Hepatocyte (in vitro differentiated cells): ENCODE measurements at regions not wholly inside any gene's neighbourhood (a gene's known extent, or its start where the extent isn't known, plus 50 kb on each side); places are given as distances from the start of the nearest gene placed in this dataset.

Experiments used
- DNase-seq: peaks from one replicate; pipeline ENCODE4 v3.0.0-alpha.2; 2016; ENCODE audit warnings: low spot score
- H2AFZ ChIP-seq: fragments of 200-600 bp; sonication (generic); 2 replicates; pipeline ENCODE4 v1.6.0; 2016; ENCODE audit warnings: antibody characterized with exemption, mild to moderate bottlenecking
- H3K27ac ChIP-seq: fragments of 200-600 bp; sonication (generic); 2 replicates; pipeline ENCODE4 v1.5.1; 2016; ENCODE audit warnings: mild to moderate bottlenecking
- H3K27me3 ChIP-seq: fragments of 200-600 bp; sonication (generic); 2 replicates; pipeline ENCODE4 v1.6.1; 2016
- H3K36me3 ChIP-seq: fragments of 200-600 bp; sonication (generic); replicated peaks from 2 replicates; pipeline ENCODE4 v1.5.1; 2016; ENCODE audit warnings: low read depth; ENCODE audit not compliant: insufficient read depth
- H3K4me1 ChIP-seq: fragments of 200-600 bp; sonication (generic); 2 replicates; pipeline ENCODE4 v1.5.1; 2016; ENCODE audit warnings: mild to moderate bottlenecking, moderate library complexity; ENCODE audit not compliant: insufficient read depth
- H3K4me2 ChIP-seq: fragments of 200-600 bp; sonication (generic); 2 replicates; pipeline ENCODE4 v1.6.0; 2016
- H3K4me3 ChIP-seq: fragments of 200-600 bp; sonication (generic); 2 replicates; pipeline ENCODE4 v1.5.1; 2016; ENCODE audit warnings: mild to moderate bottlenecking
- H3K79me2 ChIP-seq: fragments of 200-600 bp; sonication (generic); 2 replicates; pipeline ENCODE4 v1.6.0; 2017; ENCODE audit warnings: mild to moderate bottlenecking
- H3K9me2 ChIP-seq: fragments of 200-600 bp; sonication (generic); replicated peaks from 2 replicates; pipeline ENCODE4 v1.6.0; 2017; ENCODE audit warnings: mild to moderate bottlenecking; ENCODE audit not compliant: insufficient read depth
- H3K9me3 ChIP-seq: fragments of 200-600 bp; sonication (generic); 2 replicates; pipeline ENCODE4 v1.5.1; 2016; ENCODE audit warnings: low read depth, mild to moderate bottlenecking
- H4K20me1 ChIP-seq: fragments of 200-600 bp; sonication (generic); 2 replicates; pipeline ENCODE4 v1.6.0; 2016; ENCODE audit warnings: mild to moderate bottlenecking; ENCODE audit not compliant: insufficient read depth, poor library complexity, severe bottlenecking
- EZH2 ChIP-seq: fragments of 200-600 bp; sonication (generic); IDR thresholded peaks from 2 replicates; pipeline ENCODE4 v1.6.1; 2016; ENCODE audit warnings: antibody characterized with exemption, mild to moderate bottlenecking, borderline replicate concordance
- EZH2phosphoT487 ChIP-seq: fragments of 200-600 bp; sonication (generic); IDR thresholded peaks from one replicate; pipeline ENCODE4 v1.6.1; 2018; ENCODE audit warnings: antibody characterized with exemption, mild to moderate bottlenecking, low read depth, moderate library complexity; ENCODE audit not compliant: unreplicated experiment, severe bottlenecking
- WGBS: methylation state at CpG from one replicate; pipeline ENCODE4 v1.1.6; 2016; ENCODE audit warnings: low lambda C conversion rate; ENCODE audit errors: missing lambda C conversion rate; 5-methylcytosine and 5-hydroxymethylcytosine counted together
- TF ChIP-seq, protein P1 (sequence below): fragments of 200-600 bp; sonication (generic); IDR thresholded peaks from 2 replicates; pipeline ENCODE4 v1.5.1; 2016; ENCODE audit warnings: antibody characterized with exemption, mild to moderate bottlenecking; ENCODE audit not compliant: poor library complexity

DNA sequence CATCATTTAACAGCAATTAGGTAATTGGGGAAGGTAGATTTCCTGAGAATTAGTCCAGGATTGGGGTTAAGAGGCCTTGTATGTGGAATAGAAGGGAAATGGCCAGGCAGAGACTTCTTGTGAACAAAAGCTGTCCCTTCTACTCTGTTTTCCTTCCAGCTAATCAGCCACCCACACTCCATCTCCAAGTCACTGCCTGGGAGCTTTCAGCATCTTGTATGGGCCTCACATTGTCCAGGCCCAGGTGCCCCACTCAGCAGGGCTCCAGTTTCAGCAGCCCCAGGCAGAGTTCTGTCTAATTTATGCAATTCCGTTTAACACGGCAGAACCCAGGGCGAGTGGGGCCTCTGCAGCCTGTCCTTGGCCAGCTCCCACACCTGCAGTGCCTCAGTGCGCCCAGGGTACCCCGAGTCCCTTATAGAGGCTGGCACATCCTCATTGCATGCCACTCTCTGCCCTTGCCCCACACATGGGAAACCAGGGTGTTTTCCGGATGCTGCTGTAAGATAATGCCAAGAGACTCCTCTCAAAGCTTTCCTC, 113.0 kb downstream of the EDN3 start:
- no peaks in the 10 kb centered on the region for H3K4me1 ChIP-seq
- H4K20me1 ChIP-seq: no peaks in the 10 kb centered on the region
- peaks cover 3% of the 10 kb centered on the region for H3K27me3 ChIP-seq
- no peaks in the 10 kb centered on the region for H3K36me3 ChIP-seq
- H3K4me2 ChIP-seq: no peak overlapping the region
- no peaks in the 10 kb centered on the region for H3K79me2 ChIP-seq
- no peak overlapping the region for H2AFZ ChIP-seq
- H3K27ac ChIP-seq: no peak overlapping the region
- DNase-seq: no peak
- H3K4me3 ChIP-seq: no peak overlapping the region
- no peaks in the 10 kb centered on the region for H3K9me2 ChIP-seq
- WGBS: 76% methylated on average over 6 of the region's 6 CpGs
- no peak for TF ChIP-seq EZH2phosphoT487
- TF ChIP-seq, protein P1, sequence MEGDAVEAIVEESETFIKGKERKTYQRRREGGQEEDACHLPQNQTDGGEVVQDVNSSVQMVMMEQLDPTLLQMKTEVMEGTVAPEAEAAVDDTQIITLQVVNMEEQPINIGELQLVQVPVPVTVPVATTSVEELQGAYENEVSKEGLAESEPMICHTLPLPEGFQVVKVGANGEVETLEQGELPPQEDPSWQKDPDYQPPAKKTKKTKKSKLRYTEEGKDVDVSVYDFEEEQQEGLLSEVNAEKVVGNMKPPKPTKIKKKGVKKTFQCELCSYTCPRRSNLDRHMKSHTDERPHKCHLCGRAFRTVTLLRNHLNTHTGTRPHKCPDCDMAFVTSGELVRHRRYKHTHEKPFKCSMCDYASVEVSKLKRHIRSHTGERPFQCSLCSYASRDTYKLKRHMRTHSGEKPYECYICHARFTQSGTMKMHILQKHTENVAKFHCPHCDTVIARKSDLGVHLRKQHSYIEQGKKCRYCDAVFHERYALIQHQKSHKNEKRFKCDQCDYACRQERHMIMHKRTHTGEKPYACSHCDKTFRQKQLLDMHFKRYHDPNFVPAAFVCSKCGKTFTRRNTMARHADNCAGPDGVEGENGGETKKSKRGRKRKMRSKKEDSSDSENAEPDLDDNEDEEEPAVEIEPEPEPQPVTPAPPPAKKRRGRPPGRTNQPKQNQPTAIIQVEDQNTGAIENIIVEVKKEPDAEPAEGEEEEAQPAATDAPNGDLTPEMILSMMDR: no peak
- no peak for TF ChIP-seq EZH2
- H3K9me3 ChIP-seq: no peaks in the 10 kb centered on the region

DNA sequence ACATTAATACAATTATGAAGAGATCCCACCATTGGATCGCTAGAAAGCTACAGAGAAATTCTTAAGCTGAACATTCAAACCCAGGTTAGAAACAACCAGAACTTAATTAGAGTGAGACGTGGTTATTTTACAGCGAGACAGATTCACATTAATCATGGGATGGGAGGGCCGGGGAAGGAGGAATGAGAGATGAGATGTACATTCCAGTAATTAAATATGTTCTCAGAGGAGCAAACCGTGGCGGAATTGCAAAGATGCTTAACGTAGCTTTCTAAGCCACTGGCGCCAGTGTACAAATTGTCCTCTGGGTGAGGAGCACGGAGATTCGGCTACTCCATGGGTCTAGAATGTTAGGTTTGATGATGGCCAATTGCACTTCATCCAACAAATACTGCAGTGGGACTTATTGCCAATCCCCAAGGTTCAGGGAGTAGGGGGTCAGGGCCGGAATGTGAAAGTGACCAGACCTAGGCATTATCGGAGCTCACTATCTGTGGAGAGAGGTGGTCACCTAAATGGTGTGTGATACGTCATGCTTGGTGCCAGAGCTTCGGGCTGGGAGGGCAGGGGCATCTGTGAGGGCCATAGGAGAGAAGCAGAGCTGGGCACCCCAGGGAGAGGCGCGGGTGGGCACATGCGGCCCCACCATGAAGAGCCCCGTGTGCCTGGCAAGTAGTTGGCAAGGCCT, 114.7 kb downstream of the EDN3 start:
- no peak for DNase-seq
- Histone ChIP-seq H3K27me3 (peaks cover 3% of the 10 kb centered on the region), H3K36me3 (no peaks in the 10 kb centered on the region), H4K20me1 (no peaks in the 10 kb centered on the region), H3K79me2 (no peaks in the 10 kb centered on the region), H3K4me3 (no peak overlapping the region), H3K9me2 (no peaks in the 10 kb centered on the region), H2AFZ (no peak overlapping the region), H3K9me3 (no peaks in the 10 kb centered on the region), H3K27ac (no peak overlapping the region), H3K4me2 (no peak overlapping the region), H3K4me1 (no peaks in the 10 kb centered on the region)
- TF ChIP-seq, protein P1: no peak
- no peak for TF ChIP-seq EZH2
- TF ChIP-seq EZH2phosphoT487: no peak
- WGBS: 93% methylated on average over 18 of the region's 18 CpGs

DNA sequence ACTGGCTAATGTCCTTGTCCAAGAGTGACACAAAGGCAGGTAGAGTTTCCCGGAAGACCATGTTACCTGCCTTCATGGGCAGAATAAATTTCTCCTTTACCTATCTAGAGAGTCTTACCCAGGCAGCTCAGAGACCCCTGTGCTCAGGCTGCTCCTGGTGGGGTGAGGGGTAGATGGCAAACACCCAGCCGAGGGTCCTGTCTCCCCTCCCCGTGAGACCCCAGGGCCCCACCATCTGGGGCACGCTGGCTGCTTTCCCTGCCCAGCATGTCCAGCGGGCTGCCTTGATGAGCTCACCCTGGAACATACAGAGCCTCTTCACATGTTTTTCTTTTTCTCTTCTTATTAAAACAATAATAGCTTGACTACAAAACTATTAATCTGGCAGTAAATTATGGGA, 116.5 kb downstream of the EDN3 start:
- Histone ChIP-seq H3K9me3 (no peaks in the 10 kb centered on the region), H3K36me3 (no peaks in the 10 kb centered on the region), H3K27ac (no peak overlapping the region), H3K27me3 (peaks cover 3% of the 10 kb centered on the region), H4K20me1 (no peaks in the 10 kb centered on the region), H2AFZ (no peak overlapping the region), H3K9me2 (no peaks in the 10 kb centered on the region), H3K4me2 (no peak overlapping the region), H3K79me2 (no peaks in the 10 kb centered on the region), H3K4me1 (no peaks in the 10 kb centered on the region), H3K4me3 (no peak overlapping the region)
- WGBS: 94% methylated on average over 5 of the region's 5 CpGs
- no peak for DNase-seq
- TF ChIP-seq EZH2phosphoT487 (no peak), EZH2 (no peak)
- TF ChIP-seq, protein P1: no peak
